CD4-positive, alpha-beta T cell treated with Interleukin-15 for 1 hour (primary cell): ENCODE measurements at regions not wholly inside any gene's neighbourhood (a gene's known extent, or its start where the extent isn't known, plus 50 kb on each side); places are given as distances from the start of the nearest gene placed in this dataset.

Experiments used
- DNase-seq: peaks from one replicate; pipeline ENCODE4 v3.0.0-alpha.2; 2020

GRCh38 chr17:72303787-72304733 lies 183.2 kb downstream of the SOX9 start:
- DNase-seq, result no peak

GRCh38 chr17:72304859-72305258 lies 184.0 kb downstream of the SOX9 start:
- no peak for DNase-seq

GRCh38 chr17:72305472-72305871 lies 184.7 kb downstream of the SOX9 start:
- no peak for DNase-seq

GRCh38 chr17:72306037-72306436 lies 185.2 kb downstream of the SOX9 start:
- no peak for DNase-seq

- no peak for DNase-seq
These were observed 187.0 kb downstream of the SOX9 start for GRCh38 chr17:72307836-72308235.

- DNase-seq, result no peak
These were observed 188.0 kb downstream of the SOX9 start for GRCh38 chr17:72308744-72309385.

GRCh38 chr17:72311004-72311403 lies 190.2 kb downstream of the SOX9 start:
- DNase-seq, result no peak

GRCh38 chr17:72315122-72315913 lies 194.5 kb downstream of the SOX9 start:
- no peak for DNase-seq

- no peak for DNase-seq
These were observed 197.3 kb downstream of the SOX9 start for GRCh38 chr17:72318131-72318530.

GRCh38 chr17:72321896-72322295 lies 201.1 kb downstream of the SOX9 start:
- no peak for DNase-seq

GRCh38 chr17:72332367-72332766 lies 211.5 kb downstream of the SOX9 start:
- DNase-seq, result no peak

GRCh38 chr17:72333570-72333969 lies 212.8 kb downstream of the SOX9 start:
- no peak for DNase-seq

- DNase-seq, result no peak
These were observed 213.4 kb downstream of the SOX9 start for GRCh38 chr17:72334205-72334604.

- DNase-seq, result no peak
These were observed 215.4 kb downstream of the SOX9 start for GRCh38 chr17:72336026-72336803.

GRCh38 chr17:72336804-72337070 lies 215.9 kb downstream of the SOX9 start:
- DNase-seq, result no peak

- no peak for DNase-seq
These were observed 217.5 kb downstream of the SOX9 start for GRCh38 chr17:72338304-72338703.

- no peak for DNase-seq
These were observed 218.3 kb downstream of the SOX9 start for GRCh38 chr17:72338847-72339790.

GRCh38 chr17:72340836-72341235 lies 220.0 kb downstream of the SOX9 start:
- no peak for DNase-seq

GRCh38 chr17:72342061-72342460 lies 221.2 kb downstream of the SOX9 start:
- DNase-seq, result no peak

- no peak for DNase-seq
These were observed 222.1 kb downstream of the SOX9 start for GRCh38 chr17:72342627-72343527.

- DNase-seq, result no peak
These were observed 223.1 kb downstream of the SOX9 start for GRCh38 chr17:72343911-72344310.
